GM12872 (cell line): ENCODE measurements at regions not wholly inside any gene's neighbourhood (a gene's known extent, or its start where the extent isn't known, plus 50 kb on each side); places are given as distances from the start of the nearest gene placed in this dataset.

Experiments
- CTCF ChIP-seq: IDR thresholded peaks from 3 replicates; pipeline ENCODE4 v1.5.1; 2011; ENCODE audit warnings: low read depth, mild to moderate bottlenecking, low read length, moderate library complexity; ENCODE audit not compliant: insufficient read depth

DNA sequence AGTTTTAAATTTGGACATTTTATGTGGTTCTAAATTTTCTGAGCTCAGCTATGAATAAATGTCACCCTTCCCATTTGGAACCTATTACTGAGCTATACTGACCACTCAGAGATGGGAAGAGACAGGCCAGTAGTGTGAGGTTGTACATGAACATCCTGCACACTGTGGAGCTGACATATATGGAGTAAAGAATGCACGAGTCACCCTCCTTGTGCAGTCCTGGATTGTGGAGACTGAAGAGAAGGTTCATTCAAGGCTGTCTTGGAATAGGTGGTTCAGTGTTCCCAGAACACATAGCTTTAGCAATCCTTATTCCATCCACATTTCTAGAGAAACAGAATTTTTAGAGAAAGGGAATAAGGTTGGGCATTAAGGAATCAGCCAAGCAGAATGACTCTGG lies 50.3 kb upstream of the OGFRL1 start:
- TF ChIP-seq CTCF: no peak
